ENCODE measurements at regions not wholly inside any gene's neighbourhood (a gene's known extent, or its start where the extent isn't known, plus 50 kb on each side); places are given as distances from the start of the nearest gene placed in this dataset.

- no peak for DNase-seq
Measured at GRCh38 chr15:35320158-35320780, 225.7 kb downstream of the DPH6 start.

- no peak for DNase-seq
Measured at GRCh38 chr15:35319354-35319753, 226.6 kb downstream of the DPH6 start.

GRCh38 chr15:35317217-35317616 is 228.7 kb downstream of the DPH6 start:
- no peak for DNase-seq

GRCh38 chr15:35312344-35312743 is 227.2 kb upstream of the NANOGP8 start:
- DNase-seq, result no peak

DNA sequence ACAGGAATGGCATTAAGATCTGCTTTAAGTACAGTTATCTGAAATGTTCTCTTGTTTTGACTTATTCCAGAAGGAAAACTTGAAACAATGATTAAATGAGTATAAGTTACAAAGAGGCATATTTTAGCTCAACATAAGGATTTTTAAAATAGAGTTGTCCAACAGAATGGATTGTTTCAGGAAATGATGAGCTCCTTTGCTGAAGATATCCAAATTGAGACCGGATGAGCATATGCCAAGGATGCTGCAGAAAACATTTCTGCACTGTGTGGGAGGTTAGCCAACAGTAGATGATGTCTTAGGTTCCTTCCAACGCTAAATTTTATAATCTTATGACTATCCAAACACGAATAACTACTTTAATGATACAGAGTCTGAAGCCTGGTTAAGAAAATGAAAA is 226.5 kb upstream of the NANOGP8 start:
- DNase-seq, result no peak

- DNase-seq, result peak; percentile 38
Measured at GRCh38 chr15:35309886-35310285, 224.8 kb upstream of the NANOGP8 start.

- peak; percentile 92 for DNase-seq
Measured at GRCh38 chr15:35308802-35309201, 223.7 kb upstream of the NANOGP8 start.

GRCh38 chr15:35307676-35308075 is 222.6 kb upstream of the NANOGP8 start:
- DNase-seq, result no peak

DNA sequence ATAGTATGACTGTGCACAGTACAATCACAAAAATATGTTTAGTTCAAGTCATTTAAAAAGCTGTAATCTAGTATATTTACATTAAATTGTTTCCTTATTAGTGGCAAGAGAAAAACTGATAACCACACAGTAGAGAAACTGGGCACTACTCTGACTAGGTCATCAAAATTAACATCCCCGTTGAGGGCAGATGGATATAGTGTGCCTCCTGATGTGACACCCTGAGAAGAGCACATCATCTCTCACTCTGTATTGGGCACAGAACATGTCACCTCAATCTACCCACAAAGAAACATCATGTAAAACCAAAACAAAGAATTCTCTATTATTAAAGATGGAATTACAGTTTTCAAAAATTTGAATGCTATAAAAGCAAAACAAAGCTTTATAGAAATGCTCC is 221.9 kb upstream of the NANOGP8 start:
- no peak for DNase-seq

DNA sequence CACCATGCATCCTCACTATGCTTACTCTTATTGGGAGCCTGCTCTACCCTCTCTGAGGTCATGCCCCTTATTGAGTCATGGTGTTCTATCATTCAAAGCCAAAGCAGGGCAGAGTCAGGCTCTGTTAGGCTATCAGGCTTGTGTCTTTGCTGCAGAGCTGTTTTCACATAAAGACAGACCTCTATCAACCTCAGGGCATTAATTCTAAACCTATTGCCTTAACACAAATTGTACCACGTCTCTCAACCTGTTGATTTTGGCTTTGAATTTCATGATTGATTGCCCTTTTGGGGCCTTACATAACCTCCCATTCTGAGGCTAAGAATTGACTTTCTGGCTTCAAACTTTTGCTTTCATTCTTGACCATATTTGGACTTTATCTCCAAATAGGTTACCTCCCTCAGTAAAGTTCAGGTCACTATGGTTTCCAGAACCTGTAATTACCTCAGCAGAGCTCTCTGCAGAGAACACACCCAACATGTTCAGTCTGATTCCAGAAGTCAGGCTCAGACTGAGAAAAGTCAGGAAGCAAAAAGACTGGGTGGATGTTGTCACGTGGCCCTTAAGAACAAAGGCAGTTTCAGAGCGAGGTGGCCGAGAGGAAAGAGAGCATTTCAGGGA is 221.4 kb upstream of the NANOGP8 start:
- DNase-seq, result peak; percentile 85

DNA sequence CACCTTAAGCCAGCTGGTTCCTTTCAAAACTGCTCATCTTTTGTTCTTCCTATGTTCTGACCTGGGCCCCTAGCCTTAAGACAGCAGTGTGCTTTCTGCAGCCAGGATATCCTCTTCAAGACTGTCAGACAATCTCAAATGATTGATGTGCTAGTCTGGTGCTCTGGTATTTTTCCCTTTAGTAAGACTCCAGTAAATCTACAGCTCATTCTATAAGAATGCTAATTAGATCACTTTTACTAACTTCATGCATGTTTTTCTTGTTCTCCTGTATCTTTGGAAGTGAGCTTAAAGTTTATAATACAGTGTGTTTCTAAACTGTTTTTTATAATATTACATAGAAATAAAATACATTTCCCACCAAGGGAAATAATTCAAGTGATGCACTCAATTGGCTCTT is 220.9 kb upstream of the NANOGP8 start:
- peak; percentile 88 for DNase-seq

GRCh38 chr15:35305031-35305550 is 220.0 kb upstream of the NANOGP8 start:
- DNase-seq, result peak; percentile 23

DNA sequence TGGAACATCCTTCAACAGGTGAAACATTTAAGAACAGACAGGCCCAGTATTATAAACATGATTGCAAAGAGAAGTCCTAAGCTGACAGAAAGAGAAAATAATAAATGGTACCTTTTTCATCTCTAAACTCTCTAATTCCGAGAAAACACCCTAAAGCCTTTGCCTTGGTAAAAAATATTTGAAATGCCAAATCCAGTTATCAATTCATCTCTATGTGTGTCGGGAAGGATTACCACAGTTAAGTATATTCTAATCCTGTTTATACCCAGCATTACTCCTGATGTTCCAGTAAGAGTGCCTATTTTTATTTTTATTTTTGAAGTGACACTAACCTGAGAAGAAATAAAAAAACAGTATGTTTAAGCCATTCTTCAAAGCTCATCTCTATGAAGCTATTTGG is 219.3 kb upstream of the NANOGP8 start:
- no peak for DNase-seq

- DNase-seq, result no peak
Measured at GRCh38 chr15:35302334-35302733, 217.2 kb upstream of the NANOGP8 start.

GRCh38 chr15:35301088-35301487 is 216.0 kb upstream of the NANOGP8 start:
- no peak for DNase-seq

DNA sequence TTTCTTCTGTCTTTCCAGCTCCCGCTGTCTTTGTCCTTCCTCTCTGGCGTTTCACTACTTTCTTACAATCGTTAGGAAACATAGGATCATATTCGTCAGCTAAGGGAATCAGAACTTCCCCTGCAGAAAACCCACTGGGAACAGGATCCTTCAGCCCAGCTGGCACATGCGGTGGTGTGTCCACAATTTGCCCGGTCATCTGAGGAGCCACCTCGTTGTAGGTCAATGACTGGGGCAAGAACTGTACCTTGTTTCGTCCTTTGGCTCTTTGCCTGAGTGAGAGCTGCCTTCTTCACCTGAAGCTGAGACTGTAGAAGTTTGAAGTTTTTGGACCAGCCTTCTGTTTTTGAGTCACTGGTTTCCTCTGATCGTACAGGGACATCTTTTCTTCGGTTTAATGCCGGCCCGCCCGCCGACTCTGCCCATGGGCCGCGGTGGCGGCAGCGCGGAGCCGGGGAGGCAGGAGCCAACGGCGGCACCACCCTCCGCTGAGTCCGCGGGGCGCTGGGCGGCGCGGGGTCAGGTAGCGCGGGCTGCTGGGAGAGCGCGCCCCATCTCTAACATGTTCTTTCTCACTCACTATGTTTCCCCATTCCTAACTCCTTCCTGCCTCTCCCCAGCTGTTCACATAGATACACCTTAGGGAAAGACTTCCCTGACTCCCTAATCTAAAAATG is 214.1 kb upstream of the NANOGP8 start:
- no peak for DNase-seq

DNA sequence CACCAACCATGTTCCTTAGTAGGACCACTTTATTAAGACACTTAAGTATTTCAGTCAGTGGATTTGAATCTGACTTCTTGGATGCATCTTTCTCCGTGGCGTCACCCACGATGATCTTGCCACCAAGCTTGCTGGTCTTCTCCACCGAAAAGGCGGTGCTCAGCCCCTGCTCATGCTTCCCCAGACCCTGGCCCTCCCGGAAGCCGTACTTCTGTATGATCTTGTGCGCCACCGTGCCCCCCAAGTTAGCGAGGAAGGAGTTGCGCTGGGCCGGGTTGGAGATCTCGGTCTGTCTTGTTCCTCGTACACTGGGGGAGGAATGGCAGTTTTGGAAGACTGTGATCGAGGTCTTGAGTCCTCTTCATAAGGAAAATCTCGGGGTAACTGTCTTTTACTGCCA is 213.4 kb upstream of the NANOGP8 start:
- no peak for DNase-seq

GRCh38 chr15:35293353-35294130 is 208.4 kb upstream of the NANOGP8 start:
- DNase-seq, result peak; percentile 90

- DNase-seq, result no peak
Measured at GRCh38 chr15:35290301-35290721, 205.2 kb upstream of the NANOGP8 start.

DNA sequence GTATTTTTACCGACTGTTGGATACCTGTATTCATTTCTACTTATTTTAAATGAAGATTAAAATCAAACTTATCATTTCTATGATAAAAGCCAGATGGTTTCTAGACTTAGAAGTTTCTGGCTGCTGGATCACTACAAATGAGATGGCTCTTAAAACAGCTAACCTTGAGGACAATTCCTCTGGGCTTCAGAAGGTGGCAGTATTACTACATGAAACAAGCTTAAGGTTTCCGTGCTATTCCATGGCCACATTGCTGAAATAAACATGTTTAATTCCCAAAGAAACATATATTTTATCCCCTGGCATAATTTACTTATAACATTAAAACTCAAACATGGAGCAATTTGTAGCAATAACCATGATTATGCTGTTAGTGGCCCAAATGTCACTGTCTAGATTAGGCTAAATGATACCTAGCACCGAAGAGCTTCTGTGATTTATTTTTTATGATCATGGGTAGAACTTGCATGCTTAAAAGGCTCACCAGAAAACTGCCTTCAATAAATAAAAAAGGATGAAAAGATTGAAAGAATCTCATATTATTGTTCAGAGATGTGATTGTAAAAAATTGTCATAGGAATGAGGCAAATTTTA is 204.0 kb upstream of the NANOGP8 start:
- peak; percentile 63 for DNase-seq

DNA sequence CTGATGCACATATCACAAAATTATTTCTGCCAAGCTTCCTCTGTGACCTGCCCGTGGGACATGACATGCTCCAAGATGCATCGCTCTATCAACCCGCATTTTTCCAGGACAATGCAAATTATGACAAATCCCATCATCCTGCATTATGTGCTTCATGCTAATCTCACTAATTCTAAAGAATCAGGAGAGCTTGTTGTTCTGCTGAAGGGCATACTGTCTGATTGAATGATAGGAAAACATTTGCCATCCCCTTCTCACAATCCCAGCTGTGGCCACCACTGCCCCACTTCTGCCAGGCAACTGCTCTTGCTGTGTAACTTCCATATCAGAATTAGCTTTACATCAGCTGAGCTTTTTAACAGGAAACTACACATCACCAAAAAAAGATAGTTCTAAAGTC is 203.5 kb upstream of the NANOGP8 start:
- no peak for DNase-seq

- no peak for DNase-seq
Measured at GRCh38 chr15:35286721-35287120, 201.6 kb upstream of the NANOGP8 start.

- no peak for DNase-seq
Measured at GRCh38 chr15:35282965-35283496, 197.9 kb upstream of the NANOGP8 start.
